PC-9 (cell line): ENCODE measurements at regions not wholly inside any gene's neighbourhood (a gene's known extent, or its start where the extent isn't known, plus 50 kb on each side); places are given as distances from the start of the nearest gene placed in this dataset.

Experiments used
- EZH2 ChIP-seq: fragments of 200-600 bp; sonication (generic); IDR thresholded peaks from 2 replicates; pipeline ENCODE4 v1.8.0; 2017; ENCODE audit warnings: antibody characterized with exemption, low read depth
- TF ChIP-seq, protein P1 (sequence below): fragments of 200-600 bp; sonication (generic); conservative IDR thresholded peaks from 2 replicates; pipeline ENCODE4 v1.6.1; 2017; ENCODE audit warnings: mixed run types, antibody characterized with exemption, mild to moderate bottlenecking, moderate library complexity

DNA sequence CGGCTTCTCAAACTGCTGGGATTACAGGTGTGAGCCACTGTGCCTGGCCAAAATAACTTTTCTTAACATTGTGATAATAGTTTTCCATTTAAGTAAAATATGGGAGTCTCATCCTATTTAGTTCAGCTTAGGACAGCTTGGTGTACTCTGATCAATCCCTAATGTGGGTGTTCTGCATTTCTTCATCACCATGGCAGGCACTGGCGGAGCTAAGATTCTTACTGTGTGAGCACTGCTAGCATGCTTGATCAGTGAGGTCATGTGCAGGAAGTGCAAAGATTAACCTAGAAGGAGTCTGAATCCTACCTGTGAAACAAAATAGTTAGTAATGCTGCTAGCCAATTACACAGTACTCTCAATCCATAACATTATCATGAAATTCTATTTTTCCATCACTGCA is 1684.2 kb upstream of the SLC10A2 start:
- TF ChIP-seq, protein P1, sequence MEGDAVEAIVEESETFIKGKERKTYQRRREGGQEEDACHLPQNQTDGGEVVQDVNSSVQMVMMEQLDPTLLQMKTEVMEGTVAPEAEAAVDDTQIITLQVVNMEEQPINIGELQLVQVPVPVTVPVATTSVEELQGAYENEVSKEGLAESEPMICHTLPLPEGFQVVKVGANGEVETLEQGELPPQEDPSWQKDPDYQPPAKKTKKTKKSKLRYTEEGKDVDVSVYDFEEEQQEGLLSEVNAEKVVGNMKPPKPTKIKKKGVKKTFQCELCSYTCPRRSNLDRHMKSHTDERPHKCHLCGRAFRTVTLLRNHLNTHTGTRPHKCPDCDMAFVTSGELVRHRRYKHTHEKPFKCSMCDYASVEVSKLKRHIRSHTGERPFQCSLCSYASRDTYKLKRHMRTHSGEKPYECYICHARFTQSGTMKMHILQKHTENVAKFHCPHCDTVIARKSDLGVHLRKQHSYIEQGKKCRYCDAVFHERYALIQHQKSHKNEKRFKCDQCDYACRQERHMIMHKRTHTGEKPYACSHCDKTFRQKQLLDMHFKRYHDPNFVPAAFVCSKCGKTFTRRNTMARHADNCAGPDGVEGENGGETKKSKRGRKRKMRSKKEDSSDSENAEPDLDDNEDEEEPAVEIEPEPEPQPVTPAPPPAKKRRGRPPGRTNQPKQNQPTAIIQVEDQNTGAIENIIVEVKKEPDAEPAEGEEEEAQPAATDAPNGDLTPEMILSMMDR = no peak
- no peak for TF ChIP-seq EZH2
